GM12875 (cell line): ENCODE measurements at regions not wholly inside any gene's neighbourhood (a gene's known extent, or its start where the extent isn't known, plus 50 kb on each side); places are given as distances from the start of the nearest gene placed in this dataset.

ENCODE experiments used
- H3K4me3 ChIP-seq: one replicate; pipeline ENCODE4 v1.5.1; 2011; ENCODE audit warnings: low read depth, low read length, control low read depth
- TF ChIP-seq, protein P1 (sequence below): IDR thresholded peaks from 2 replicates; pipeline ENCODE4 v1.5.1; 2011; ENCODE audit warnings: low read depth, mild to moderate bottlenecking, control low read depth, inconsistent platforms, low read length, moderate library complexity, borderline replicate concordance; ENCODE audit not compliant: insufficient read depth

DNA sequence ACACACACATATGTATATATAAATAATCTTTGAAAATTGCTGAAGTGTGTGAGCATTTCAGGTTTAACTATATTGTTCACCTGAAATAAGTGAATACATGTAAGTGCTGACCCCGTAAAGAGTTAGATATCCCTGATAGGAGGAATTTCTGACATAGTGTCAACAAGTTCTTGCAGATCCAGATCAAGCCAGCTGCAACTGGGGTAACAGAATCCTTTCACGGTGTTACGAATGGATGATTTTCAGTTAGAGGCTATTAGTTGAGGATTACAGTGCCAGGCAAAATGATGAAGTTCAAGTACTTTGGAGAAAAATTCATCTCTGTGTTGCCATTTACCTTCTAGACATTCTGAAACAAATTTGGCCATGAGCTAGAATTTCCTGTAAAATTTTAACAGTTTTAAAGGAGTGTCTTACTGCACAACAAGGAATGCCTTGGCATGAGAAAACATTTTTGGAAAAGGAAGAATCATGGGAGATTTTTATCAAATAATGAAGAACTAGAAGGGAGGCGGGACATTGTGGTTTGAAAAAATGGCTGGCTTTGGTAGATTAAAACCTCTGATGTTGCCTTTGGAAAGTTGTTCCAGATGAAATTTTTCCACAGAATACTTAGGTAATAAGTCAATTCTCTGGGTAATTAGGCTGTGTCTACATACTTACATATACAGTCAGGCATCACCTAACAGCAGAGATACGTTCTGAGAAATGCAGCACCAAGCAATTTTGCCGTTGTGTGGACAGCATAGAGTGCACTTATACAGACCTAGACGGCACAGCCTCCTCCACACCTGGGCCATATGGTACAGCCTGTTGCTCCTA lies 84.4 kb upstream of the FAT1 start:
- no peak overlapping the region for H3K4me3 ChIP-seq
- TF ChIP-seq, protein P1, sequence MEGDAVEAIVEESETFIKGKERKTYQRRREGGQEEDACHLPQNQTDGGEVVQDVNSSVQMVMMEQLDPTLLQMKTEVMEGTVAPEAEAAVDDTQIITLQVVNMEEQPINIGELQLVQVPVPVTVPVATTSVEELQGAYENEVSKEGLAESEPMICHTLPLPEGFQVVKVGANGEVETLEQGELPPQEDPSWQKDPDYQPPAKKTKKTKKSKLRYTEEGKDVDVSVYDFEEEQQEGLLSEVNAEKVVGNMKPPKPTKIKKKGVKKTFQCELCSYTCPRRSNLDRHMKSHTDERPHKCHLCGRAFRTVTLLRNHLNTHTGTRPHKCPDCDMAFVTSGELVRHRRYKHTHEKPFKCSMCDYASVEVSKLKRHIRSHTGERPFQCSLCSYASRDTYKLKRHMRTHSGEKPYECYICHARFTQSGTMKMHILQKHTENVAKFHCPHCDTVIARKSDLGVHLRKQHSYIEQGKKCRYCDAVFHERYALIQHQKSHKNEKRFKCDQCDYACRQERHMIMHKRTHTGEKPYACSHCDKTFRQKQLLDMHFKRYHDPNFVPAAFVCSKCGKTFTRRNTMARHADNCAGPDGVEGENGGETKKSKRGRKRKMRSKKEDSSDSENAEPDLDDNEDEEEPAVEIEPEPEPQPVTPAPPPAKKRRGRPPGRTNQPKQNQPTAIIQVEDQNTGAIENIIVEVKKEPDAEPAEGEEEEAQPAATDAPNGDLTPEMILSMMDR, result no peak

DNA sequence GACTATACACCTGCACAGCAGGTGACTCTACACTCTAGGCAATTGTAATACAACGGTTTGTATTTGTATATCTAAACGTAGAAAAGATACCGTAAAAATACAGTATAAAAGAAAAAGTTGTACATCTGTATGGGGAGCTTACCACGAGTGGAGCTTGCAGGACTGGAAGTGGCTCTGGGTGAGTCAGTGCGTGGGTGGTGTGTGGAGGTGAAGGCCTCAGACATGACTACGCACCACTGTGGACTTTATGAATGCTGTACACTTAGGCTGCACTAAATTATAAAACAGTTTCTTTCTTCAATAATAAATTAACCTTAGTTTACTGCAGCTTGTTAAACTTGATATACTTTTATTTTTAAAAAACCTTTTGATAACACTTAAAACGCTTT lies 85.0 kb upstream of the FAT1 start:
- no peak overlapping the region for H3K4me3 ChIP-seq
- TF ChIP-seq, protein P1, result no peak

DNA sequence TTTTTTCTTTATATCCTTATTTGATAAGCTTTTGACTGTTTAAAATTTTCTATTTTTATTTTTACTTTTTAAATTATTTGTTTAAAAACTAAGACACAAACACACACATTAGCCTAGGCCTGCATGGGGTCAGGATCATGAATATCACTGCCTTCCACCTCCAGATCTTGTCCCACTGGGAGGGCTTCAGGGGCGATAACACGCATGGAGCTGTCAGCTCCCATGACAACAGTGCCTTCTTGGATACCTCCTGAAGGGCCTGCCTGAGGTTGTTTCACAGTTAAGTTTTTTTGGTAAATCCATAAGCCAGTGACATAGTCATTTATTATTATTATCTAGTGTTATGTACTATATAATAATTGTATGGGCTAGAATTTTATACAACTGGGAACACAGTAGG lies 85.4 kb upstream of the FAT1 start:
- no peak overlapping the region for H3K4me3 ChIP-seq
- TF ChIP-seq, protein P1, result no peak

DNA sequence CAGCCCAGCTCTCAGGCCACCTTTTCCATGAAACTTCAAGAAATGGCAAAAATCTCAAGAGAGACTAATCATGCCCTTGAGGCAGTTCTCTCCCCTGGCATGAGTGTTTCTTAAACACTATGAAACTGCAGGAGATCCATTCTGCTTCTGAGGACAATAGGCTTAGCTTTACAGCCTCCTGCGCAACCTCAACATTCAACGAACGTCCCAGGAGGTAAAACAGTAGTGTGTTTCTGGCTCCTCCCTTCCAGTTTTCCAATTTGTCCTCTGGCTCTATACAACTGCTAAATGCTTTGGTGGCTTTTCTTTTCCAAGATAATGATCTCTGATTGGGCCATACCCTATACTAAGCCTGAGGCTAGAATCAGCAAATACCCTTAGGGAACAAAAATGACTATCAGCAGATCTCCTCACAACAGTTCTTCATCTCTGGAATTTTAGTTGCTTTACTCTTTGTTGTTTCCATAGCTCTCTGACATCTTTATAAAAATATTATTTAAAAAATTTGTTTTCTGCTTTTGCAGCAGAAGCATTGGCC lies 87.0 kb upstream of the FAT1 start:
- TF ChIP-seq, protein P1, result no peak
- H3K4me3 ChIP-seq, result no peak overlapping the region

DNA sequence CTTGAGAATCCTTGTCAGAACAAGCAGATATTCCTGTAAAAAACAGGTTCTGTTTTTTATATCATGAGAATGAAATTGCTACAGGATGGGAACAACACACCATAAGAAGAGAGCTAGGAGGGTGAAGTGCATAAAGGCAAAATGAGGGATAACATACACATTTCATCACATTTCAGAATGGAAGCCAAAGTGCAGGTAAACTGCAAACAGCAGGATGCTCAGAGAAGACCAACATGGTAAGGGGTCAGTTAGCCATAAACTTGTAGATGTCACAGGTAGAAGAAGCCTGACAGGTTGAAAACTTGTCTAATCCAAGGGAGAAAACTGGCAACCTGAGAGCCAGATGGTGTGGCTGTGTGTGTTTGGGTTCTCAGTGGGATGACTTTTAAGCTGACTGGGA lies 88.9 kb upstream of the FAT1 start:
- no peak overlapping the region for H3K4me3 ChIP-seq

DNA sequence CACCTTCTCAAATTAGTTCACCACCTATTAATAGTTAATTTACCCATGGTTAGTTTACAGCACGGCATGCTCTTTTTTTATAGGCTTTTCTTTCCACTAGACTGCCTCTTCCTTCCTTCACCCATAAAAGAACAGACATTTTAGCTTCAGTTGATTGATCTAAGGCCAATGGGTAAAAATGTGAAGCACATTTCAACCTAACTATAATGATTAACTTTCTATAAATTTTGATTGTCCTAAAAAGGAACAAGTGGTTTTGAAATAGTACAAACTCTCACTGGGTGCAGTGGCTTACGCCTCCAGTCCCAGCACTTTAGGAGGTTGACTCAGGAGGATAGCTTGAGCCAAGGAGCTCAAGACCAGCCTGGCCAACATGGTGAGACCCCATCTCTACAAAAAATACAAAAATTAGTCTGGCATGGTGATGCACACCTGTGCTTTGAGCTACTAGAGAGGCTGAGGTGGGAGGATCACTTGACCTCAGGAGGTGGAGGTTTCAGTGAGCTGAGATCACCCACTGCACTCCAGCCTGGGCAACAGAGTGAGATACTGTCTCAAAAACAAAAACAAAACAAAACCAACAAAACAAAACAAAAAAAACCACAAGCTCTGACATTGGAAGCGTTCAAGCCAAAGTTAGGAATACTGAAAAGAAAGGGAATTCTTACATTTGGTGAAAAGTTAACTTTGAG lies 89.9 kb upstream of the FAT1 start:
- TF ChIP-seq, protein P1, result no peak
- no peak overlapping the region for H3K4me3 ChIP-seq

More for the DNA sequence above, 88.9 kb upstream of the FAT1 start:
- TF ChIP-seq, protein P1, result no peak
